ENCODE measurements at regions not wholly inside any gene's neighbourhood (a gene's known extent, or its start where the extent isn't known, plus 50 kb on each side); places are given as distances from the start of the nearest gene placed in this dataset.

DNA sequence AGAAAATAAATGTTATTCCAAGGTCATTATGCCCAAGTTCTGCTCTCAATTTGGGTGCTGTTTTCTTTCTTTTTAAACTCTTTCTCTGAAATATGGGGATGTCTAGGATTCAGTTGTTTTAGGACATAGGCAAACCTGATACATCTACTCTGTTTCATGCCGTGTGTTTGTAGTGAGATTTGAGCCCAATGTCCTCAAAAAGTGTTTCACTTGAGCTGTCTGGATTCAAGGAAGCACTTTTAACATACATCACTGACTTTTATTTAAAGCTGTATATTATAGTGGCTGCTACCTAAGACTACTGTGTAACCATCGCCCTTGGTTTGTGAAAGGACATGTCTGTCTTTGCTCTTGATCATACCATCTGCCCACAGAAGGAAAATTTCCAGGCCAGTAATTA, 709.3 kb upstream of the STXBP6 start:
- no peak for TF ChIP-seq POLR2A (IDR thresholded peaks at IDR 0.05; ENCODE audit: low read length)
- TF ChIP-seq GATA1 (IDR thresholded peaks at IDR 0.05; ENCODE audit: low read depth, low read length), result no peak
